ENCODE measurements at regions not wholly inside any gene's neighbourhood (a gene's known extent, or its start where the extent isn't known, plus 50 kb on each side); places are given as distances from the start of the nearest gene placed in this dataset.
"Not testable (repeated sequence)": the region's sequence is repeated elsewhere in the genome, so short reads cannot be mapped to it uniquely, and the experiment has no call there.

DNA sequence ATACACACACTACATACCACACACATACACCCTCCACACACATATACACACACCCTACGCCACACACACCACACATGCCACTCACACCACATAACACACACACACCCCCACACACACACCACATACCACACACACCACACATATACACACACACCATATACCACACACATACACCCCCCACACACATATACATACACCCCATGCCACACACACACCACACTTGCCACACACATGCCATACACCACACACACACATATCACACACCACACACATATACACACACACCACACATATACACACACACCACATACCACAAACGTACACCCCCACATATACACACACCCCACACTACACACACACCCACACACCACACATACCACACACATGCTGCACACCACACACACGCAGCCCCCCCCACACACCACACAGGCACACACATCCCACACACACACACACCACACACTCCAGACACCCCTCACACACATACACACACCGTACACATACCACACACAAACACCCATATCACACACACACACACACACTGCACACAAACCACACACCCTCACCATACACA lies 76.7 kb upstream of the TMPRSS2 start:
- DNase-seq: no peak

DNA sequence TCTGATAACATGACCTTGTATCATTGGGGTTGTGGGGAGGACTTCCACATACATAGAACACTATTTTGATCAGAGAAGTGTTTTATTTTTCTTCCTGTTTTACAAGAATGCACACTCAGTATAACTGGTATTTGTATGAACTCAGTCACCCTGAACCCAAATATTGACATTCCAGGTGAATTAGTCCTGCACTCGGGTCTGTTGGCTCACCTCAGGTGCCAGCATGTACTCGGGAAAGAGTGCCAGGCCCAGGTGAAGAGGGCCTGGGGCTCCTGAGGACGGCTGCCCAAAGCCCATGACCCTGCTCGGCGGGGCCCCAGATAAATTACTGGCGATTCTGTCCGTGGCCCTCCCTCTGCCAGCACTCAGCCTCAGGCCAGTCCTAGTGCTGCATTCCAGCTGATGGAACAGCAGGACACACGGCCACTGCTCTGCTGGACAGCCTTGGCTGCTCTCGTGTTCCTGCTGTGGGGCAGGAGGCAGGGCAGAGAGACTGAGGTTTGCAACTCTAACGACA lies 75.4 kb upstream of the TMPRSS2 start:
- DNase-seq: no peak

GRCh38 chr21:41582866-41583265 lies 74.9 kb upstream of the TMPRSS2 start:
- DNase-seq: no peak

DNA sequence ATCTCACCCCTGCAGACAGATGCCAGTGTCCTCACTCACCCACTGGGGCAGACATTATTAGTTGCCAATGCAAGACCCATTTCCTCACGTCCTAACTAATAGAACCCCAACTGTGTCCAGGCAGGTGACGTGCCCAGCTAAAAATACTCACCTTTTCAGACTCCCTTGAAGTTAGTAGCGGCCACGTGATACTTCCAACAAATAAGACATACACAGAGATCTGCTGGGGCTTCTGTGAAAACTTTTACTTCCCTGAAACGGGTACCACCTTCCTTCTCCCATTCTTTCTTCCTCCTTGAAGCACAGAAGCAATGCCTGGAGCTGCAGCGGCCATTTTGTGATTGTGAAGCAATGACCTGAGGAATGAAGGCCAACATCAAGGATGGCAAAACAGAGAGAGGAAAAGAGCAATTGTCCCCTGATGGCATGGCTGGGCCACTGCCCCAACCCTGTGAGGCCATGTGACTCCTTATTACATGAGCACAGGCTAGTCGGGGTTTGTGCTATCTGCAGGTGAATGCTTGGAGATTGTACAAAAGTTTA lies 74.4 kb upstream of the TMPRSS2 start:
- no peak for DNase-seq

- no peak for DNase-seq
Measured at GRCh38 chr21:41581592-41582228, 73.8 kb upstream of the TMPRSS2 start.

DNA sequence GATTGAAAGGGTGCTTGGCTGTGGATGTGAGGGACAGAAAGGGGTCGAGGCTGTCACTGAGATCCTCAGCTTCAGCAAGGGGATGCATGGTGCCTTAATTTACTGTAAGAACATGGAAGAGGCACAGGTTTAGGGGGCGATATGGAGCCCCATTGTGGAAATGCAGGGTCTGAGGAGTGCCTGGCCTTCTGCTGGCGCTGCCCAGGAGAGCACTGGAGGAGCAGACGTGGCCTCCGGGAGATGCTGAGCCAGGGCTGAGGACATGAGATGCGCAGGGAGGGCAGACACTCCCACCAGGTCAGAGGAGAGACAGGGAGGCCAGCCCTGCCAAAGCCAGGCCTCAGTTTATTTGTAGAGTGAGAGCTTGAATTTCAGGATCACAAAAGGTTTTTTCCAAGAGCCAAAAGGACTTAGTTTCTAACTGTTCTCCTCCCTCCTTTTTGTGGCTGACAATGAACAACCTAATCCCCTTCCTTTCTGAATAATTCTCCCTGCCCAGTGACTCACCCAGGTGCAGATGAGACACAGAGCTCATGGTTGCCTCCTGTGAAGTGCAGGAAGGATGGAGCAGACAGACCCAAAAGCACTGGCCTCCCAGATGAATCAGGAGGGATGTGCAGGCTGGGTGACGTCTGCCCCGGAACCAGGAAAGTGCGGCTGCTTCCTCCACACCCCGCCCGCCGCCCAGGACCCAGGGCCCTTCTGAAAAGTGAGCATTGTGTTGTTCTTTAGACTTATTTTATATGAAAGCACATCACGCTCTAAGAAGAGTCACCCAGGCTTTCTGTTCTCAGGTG lies 73.0 kb upstream of the TMPRSS2 start:
- no peak for DNase-seq

- DNase-seq: no peak
Measured at GRCh38 chr21:41579692-41580091, 71.7 kb upstream of the TMPRSS2 start.

DNA sequence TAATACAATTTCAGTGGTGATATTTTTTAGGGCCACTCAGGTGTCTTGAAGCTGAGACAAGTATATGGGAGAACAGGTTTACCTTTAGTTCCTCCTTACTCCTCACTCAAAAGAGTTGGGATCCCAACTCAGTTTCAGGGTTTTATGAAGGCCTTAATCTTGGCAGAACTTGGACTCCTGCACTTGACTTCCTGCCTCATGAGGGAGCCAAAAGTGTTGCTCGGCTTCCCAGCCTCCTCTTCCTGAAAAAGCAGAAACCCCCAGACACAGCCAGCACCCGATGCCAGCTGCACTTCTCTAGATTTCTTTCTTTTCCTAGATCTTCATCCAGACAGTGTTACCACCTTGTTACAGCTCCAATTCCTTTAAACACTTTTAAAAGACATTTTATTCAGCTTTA lies 70.8 kb upstream of the TMPRSS2 start:
- DNase-seq: no peak

GRCh38 chr21:41578083-41578482 lies 70.1 kb upstream of the TMPRSS2 start:
- DNase-seq: no peak

DNA sequence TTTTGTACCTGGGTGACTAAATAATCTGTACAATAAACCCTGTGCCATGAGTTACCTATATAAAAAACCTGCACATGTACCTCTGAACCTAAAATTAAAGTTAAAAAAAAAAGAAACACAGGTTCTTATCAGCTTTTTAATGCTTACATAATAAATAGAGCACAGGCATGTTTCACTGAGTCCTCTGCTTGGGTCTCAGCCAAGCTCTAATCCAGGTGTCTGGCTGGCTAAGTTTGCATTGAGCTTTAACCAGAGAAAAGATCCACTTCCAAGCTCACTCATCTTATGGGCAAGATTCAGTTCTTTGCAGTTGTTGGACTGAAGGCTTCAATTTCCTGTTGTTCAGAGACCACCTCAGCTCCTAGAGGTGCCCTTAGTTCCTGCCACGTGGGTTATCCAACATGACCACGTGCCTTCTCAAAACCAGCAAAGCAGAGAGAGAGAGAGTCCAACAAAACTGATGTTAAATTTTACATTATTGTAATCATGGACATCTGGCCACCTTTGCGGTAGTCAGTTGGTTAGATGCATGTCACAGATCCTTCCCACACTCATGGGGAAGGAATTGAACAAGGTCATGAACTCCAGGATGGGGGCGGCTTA lies 68.2 kb upstream of the TMPRSS2 start:
- DNase-seq: no peak

DNA sequence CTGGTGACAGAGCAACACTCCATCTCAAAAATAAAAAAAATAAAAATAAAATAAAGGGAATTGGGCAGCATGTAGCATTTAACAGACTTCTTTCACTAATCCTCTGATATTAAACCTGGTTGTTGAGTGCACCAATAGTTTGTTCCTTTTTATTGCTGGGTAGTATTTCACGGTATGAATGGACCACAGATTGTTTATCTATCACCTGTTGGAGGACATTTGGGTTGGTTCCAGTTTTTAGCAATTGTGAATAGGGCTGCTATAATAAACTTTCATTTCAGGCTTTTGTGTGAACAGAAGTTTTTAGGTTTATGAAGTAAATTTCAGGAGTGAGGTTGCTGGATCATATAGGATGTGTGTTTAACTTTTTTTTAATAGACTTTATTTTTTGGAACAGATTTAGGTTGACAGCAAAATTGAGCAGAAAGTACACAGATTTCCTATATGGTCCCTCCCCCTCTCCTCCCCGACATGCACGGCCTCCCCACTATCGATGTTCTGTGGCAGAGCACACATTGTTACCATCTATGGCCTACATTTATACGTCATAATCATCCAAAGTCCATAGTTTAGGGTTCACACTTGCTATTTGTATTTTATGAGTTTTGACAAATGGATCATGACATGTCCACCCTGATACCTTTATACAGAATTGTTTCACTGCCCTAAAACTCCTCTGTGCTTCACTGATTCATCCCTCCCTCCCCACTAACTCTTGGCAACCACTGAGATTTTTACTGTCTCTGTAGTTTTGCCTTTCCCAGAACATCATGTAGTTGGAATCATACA lies 66.1 kb upstream of the TMPRSS2 start:
- DNase-seq: no peak

- no peak for DNase-seq
Measured at GRCh38 chr21:41571938-41572510, 64.1 kb upstream of the TMPRSS2 start.

DNA sequence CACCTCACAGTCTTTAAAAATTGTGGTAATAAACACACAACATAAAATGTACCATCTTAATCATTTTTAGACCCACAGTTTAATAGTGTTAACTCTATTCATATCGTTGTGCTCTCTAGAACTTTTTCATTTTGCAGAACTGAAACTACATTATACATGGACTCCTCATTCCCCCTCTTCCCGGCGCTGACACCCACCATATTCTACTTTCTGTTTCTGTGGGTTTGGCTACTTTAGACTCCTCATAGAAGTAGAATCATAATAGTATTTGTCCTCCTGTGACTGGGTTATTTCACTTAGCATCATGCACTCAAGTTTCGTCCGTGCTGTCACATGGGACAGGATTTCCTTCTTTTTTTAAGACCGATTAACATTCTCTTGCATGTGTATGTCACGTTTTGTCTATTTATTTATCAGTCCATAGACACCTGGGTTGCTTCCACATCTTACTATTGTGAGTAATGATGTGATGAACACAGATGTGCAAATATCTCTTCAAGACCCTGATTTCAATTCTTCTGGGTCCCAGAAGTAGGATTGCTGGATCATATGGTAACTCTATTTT lies 62.9 kb upstream of the TMPRSS2 start:
- DNase-seq: no peak

DNA sequence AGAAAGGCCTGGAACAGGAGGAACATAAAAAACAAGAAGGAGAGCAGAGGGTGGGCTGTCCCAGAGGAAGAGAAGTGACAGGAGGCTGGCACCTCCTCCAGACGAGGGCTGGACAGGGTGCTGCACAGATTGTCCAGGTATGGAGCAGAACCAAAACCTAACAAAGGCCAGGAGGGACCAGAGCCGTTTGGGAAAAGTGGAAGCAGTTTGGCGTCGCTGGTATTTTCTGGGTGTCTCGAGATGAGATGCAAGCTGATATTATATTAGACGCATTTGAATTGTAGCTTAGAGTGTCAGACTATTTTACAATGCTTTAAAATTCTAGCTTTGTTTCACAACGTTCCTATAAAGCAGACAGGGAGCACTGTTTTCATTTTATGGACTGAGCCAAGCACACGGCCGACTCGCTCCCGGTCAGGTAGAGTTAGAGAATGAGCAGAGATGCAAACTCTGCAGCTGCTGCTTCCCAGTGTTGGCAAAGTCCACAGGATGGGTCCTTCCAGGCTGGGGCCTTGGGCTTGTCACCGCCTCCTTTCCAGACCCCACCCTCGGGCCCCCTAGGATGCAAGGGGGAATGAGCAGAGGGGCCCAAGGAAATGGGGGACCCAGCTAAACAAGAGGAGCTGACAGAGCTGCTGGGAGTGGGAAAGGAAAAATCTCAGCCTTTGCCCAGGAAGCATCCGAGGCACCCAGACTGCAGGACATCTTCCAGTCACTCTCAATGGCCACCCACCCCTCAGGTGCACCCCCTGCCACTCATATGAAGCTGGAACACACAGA lies 60.8 kb upstream of the TMPRSS2 start:
- no peak for DNase-seq

DNA sequence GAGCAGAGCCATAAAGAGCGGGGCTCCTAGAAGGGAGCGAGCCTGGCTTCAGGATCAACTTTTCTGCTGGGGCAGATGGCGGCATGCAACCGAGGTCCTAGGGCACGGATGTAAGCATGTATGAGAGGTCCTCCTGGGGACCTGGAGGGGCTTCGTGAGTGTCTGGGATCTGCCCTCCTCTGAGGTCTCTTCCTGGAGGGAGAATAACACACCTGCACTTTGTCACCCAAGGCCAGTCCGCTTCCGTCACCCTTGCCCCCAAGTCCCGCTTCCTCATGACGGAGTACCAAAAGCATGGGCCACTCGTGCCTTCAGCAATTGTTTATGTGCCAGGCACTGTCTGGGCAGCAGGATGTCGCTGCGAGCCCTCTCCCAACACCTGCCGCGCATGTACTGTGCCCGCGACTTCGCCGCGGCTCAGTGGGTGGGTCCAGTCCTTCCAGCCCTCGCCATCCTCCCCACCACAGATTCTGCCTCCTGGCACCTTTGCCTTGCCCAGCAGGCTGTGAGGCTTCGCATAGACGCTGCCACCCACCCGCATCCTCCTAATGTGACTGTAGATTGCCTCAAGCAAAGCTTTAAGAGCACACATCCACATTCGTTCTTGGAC lies 60.0 kb upstream of the TMPRSS2 start:
- DNase-seq: no peak

DNA sequence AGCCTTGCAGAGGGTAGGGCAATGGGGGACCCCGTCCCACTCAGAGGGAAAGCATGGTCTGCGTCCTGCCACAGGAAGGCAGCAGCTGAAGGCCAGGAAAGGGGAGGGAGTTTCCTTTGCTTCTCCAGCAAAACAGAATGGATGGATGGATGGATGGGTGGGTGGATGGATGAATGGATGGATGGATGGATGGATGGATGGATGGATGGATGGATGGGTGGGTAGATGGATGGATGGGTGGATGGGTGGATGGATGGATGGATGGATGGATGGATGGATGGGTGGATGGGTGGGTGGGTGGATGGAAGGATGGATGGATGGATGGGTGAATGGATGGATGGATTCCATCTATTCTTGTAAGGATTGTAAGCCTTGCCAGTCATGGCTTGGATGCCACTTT lies 59.3 kb upstream of the TMPRSS2 start:
- not testable (repeated sequence) for DNase-seq

GRCh38 chr21:41566500-41567014 lies 58.6 kb upstream of the TMPRSS2 start:
- DNase-seq: no peak

- no peak for DNase-seq
Measured at GRCh38 chr21:41565550-41565949, 57.6 kb upstream of the TMPRSS2 start.

GRCh38 chr21:41564871-41565274 lies 56.9 kb upstream of the TMPRSS2 start:
- no peak for DNase-seq
